Motor neuron (in vitro differentiated cells): ENCODE measurements at regions not wholly inside any gene's neighbourhood (a gene's known extent, or its start where the extent isn't known, plus 50 kb on each side); places are given as distances from the start of the nearest gene placed in this dataset.
A peak's percentile ranks its signal among the peaks of the same experiment; 100 is the strongest.

ENCODE experiments used
- ATAC-seq, 8 experiments: fragments of 200-7000 bp; cut with Tn5 transposase; replicated peaks in 6 of 8; 2 replicates each; pipeline ENCODE4 v1.8.0; 2021; ENCODE audit warnings: mild to moderate bottlenecking in 8 of 8, moderate library complexity in 8 of 8
- H3K27ac ChIP-seq, 2 donors: fragments of 250-450 bp; sonication (Bioruptor Pico); 2 replicates each; pipeline ENCODE4 v1.9.0; 2021; ENCODE audit warnings: antibody characterized with exemption in 2 of 2, mild to moderate bottlenecking in 2 of 2, moderate library complexity in 1 of 2
- H3K4me1 ChIP-seq, 2 donors: fragments of 250-450 bp; sonication (Bioruptor Pico); replicated peaks in 1 of 2; 2 replicates each; pipeline ENCODE4 v1.6.1; 2021; ENCODE audit warnings: antibody characterized with exemption in 2 of 2, mild to moderate bottlenecking in 2 of 2, moderate library complexity in 1 of 2
- H3K4me3 ChIP-seq, 5 donors: fragments of 250-450 bp; sonication (Bioruptor Pico); 2 replicates each; pipeline ENCODE4 v1.9.0; 2021; ENCODE audit warnings: antibody characterized with exemption in 5 of 5, mild to moderate bottlenecking in 5 of 5, moderate library complexity in 4 of 5
- WGBS, 10 experiments: fragments of 450-650 bp; shearing (Covaris generic); methylation state at CpG; one replicate each; pipeline ENCODE4 v1.0.0; 2022; 5-methylcytosine and 5-hydroxymethylcytosine counted together
- in situ Hi-C, 9 experiments: fragments of 400-800 bp; cut with MboI; loops; one replicate each; pipeline ENCODE4 v1.15.0; 2021; ENCODE audit warnings: low sequenced_read_pairs in 9 of 9, low pct_unique_long_range_greater_than_20kb in 2 of 9; ENCODE audit not compliant: unreplicated experiment in 9 of 9

DNA sequence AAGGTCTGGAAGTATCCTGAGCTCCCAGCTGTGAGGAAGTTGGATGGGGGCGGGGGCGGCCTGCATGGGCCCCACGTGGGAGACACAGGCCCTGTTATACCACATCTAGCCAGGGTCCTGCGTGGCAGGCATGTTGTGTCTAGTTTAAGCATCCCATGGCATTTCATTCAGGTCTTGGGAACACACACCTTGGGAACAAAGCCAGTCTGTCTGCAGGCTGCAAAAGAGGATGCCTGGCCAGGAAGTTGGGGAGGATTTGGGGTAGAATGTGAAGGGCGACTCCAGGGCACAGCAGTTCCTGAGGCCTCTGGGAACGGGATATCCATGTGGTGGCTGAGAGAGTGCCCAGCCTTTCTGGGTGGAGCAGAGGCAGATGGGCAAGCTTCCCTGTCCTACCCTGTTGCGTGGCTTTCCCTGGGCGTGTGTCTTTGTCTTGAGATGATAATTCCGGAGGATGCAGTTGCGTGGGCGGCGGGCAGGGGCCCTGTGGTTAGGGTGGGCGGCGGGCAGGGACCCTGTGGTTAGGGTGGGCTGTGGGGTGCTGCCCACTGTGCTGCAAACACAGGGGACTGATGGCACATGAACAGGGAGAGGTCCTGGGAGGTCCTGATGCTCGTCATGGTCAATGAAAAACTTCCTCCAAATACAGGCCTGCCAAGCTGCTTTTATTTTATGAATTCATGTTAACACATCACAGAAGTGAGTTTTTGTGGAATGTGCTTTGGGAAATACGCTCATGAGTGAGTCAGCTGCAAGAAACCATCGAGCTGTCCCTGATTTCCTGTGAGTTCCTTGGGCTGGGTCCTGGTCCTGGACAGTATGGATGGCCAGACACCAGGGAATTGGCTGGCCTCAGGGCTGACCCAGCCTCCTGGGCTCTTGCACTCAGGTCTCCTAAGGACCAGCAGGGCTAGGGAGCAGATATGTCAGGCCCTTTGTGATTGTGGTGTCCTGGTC lies 90.0 kb upstream of the HS6ST1 start:
- Histone ChIP-seq H3K4me3 (no peak overlapping the region), H3K27ac (no peak overlapping the region), H3K4me1 (peaks cover 34 to 39% of the 10 kb centered on the region in 2 donors)
- 0 to 100% (median 42%) methylated on average over 1 to 4 of the region's 17 CpGs; no CpG with 5 or more reads in 6 of the 10 experiments for WGBS, 10 experiments
- in situ Hi-C loops: no loop called here
- ATAC-seq: peak in 3 of 8 experiments; percentile 67 to 75 (median 69)

DNA sequence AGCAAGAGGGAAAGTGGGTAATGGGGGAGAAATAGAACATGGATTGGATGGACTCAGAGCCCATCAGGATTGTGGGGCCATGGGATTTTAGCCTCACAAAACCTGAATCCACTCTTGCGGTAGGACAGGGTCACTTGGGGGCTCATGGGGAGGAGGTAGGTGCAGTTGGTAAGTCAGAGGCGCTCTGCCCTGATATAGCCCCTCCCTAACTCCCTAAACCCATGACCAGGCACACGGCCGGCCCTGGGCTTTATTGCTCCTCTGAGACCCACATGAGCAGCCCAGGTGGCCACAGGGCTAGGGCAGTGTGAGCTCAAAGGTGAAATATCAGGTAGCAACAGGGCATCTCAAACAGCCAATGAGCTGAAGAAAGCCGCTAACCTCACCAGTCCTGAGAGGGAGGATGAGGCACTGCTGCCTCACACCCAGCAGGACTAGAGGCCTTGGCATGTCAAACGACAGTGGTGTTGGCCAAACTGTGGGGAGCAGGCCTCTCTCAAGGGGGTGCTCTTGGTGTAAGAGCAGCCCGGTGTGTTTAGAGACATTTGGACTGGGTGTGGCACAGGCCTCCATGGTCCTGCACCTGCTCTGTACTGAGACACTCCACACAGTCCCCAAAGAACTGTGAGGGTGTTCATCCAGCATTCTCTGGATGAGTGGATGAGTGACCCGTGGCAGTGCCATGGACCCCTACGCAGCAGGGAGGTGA lies 90.8 kb upstream of the HS6ST1 start:
- in situ Hi-C loops: no loop called here
- no peak for ATAC-seq
- 80 to 100% (median 100%) methylated on average over 1 to 3 of the region's 9 CpGs; no CpG with 5 or more reads in 4 of the 10 experiments for WGBS, 10 experiments
- Histone ChIP-seq H3K4me3 (no peak overlapping the region), H3K27ac (no peak overlapping the region), H3K4me1 (peaks cover 43 to 48% of the 10 kb centered on the region in 2 donors)

GRCh38 chr2:128410035-128410757 lies 91.5 kb upstream of the HS6ST1 start:
- Histone ChIP-seq H3K27ac (no peak overlapping the region), H3K4me3 (no peak overlapping the region), H3K4me1 (peaks cover 43 to 51% of the 10 kb centered on the region in 2 donors)
- in situ Hi-C loops: no loop called here
- ATAC-seq: no peak
- WGBS, 10 experiments: 80 to 100% (median 99%) methylated on average over 1 to 6 of the region's 10 CpGs; no CpG with 5 or more reads in 2 of the 10 experiments

- ATAC-seq: no peak
- 72 to 100% (median 86%) methylated on average over 2 to 6 of the region's 8 CpGs; no CpG with 5 or more reads in 2 of the 10 experiments for WGBS, 10 experiments
- Histone ChIP-seq H3K4me3 (no peak overlapping the region), H3K27ac (no peak overlapping the region), H3K4me1 (peaks cover 40 to 46% of the 10 kb centered on the region in 2 donors)
- in situ Hi-C loops: no loop called here
Measured at GRCh38 chr2:128410758-128411215, 92.1 kb upstream of the HS6ST1 start.

DNA sequence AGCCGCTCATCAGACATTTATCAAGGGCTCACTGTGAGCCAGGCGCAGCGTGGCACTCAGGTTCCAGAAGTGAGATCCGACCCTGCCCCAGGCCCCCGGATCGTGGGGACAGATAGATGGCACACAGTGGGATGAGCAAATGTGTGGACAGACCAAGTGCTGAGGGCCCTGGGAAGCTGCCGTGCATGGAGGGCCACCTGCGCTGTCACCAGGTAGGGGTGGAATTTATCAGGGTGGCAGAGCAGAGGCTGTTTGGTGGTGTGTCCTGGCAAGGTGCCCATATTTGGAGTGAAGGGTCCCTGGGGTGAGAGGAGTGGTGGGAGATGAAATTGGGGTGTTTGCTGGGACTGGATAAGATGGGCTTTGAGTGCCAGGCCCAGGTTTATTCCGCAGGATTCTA lies 92.8 kb upstream of the HS6ST1 start:
- Histone ChIP-seq H3K4me1 (peaks cover 33 to 40% of the 10 kb centered on the region in 2 donors), H3K4me3 (no peak overlapping the region), H3K27ac (no peak overlapping the region)
- no peak for ATAC-seq
- 80 to 100% (median 96%) methylated on average over 2 to 9 of the region's 9 CpGs; no CpG with 5 or more reads in 1 of the 10 experiments for WGBS, 10 experiments
- in situ Hi-C loops: no loop called here

- ATAC-seq: no peak
- WGBS, 10 experiments: 79 to 85% methylated on average over 4 of the region's 7 CpGs; no CpG with 5 or more reads in 8 of the 10 experiments
- in situ Hi-C loops: no loop called here
Measured at GRCh38 chr2:128412181-128412871, 93.7 kb upstream of the HS6ST1 start.

GRCh38 chr2:128413014-128413717 lies 94.5 kb upstream of the HS6ST1 start:
- H3K4me1 ChIP-seq: peaks cover 16 to 22% of the 10 kb centered on the region in 2 donors
- H3K27ac ChIP-seq: peak overlapping the region in 1 of 2 donors; percentile 13
- H3K4me3 ChIP-seq: no peak overlapping the region
- ATAC-seq: no peak
- in situ Hi-C loops: no loop called here
- 80 to 100% (median 90%) methylated on average over 1 to 6 of the region's 10 CpGs; no CpG with 5 or more reads in 2 of the 10 experiments for WGBS, 10 experiments

More at GRCh38 chr2:128412181-128412871, 93.7 kb upstream of the HS6ST1 start:
- Histone ChIP-seq H3K4me1 (peaks cover 25 to 31% of the 10 kb centered on the region in 2 donors), H3K27ac (no peak overlapping the region), H3K4me3 (no peak overlapping the region)

DNA sequence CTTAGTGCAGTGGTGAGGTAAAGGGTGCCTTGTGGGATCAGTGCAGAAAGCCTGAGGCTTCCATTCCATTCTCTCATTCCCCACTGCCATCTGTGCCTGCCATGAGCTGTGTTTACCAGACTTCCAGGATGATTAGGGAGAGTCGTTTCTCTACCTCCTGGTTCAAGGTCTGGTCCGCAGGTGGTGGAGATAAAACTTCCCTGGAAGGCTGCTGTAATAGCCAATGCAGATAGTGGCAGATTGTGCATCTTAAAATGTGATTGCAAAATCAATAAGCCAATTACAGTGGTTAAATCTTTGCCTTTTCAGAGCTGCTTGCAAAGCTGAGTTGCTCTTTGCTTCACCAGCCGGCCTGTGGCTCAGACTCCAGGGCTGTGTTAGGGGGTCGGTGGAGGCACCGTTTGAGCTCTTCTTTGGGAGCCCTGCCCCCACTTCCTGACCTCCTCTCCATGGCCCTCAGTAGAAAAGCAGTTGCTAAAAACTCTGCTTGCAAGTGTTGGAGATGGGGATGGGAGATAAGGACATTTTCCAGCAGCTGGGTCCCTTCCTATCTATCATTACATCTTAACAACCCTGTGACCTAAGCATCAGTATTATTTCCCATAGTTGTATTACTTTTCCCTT lies 95.2 kb upstream of the HS6ST1 start:
- in situ Hi-C loops: no loop called here
- WGBS, 10 experiments: 34 to 96% (median 55%) methylated on average over 1 to 4 of the region's 5 CpGs; no CpG with 5 or more reads in 4 of the 10 experiments
- H3K4me1 ChIP-seq: peaks cover 13 to 18% of the 10 kb centered on the region in 2 donors
- peak in 6 of 8 experiments; percentile 15 to 75 (median 38) for ATAC-seq
- H3K4me3 ChIP-seq: no peak overlapping the region
- H3K27ac ChIP-seq: no peak overlapping the region

GRCh38 chr2:128414351-128414750 lies 95.7 kb upstream of the HS6ST1 start:
- H3K27ac ChIP-seq: no peak overlapping the region
- no peak overlapping the region for H3K4me3 ChIP-seq
- H3K4me1 ChIP-seq: peaks cover 13 to 18% of the 10 kb centered on the region in 2 donors
- no peak for ATAC-seq
- in situ Hi-C loops: no loop called here
- 86 to 100% (median 100%) methylated on average over 1 to 3 of the region's 3 CpGs; no CpG with 5 or more reads in 4 of the 10 experiments for WGBS, 10 experiments

DNA sequence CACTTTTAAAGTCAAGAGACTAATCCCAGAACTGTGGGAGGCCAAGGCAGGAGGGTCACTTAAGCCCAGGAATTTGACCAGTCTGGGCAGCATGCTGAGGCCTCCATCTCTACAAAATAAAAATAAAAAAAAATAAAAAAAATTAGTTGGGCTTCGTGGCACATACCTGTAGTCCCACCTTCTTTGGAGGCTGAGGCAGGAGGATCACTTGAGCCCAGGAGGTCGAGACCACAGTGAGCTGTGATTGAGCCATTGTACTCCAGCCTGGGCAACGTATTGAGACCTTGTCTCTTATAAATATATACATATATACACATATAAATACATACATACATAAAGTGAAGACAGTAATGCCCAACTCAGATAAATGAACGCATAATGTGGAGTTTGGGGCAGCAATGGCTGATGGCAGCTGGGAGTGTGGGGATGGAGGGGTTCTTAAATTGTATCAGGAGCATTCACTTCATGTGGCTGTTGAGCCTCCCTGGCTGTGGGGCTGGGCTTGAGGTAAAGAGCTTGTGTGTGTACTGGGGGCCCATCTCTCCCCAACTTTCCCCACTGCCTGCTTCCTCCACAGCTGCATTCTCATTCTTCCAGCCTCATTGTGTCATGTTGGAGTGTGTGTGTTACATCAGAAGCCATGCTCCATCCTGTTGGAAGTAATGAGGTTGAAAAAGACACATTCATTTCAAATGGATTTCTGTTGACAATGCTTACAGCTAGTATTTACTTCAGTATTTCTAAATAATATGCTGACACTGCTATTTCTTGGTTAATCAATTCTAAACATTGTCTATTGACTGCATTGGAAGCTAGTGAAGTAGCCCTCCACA lies 96.5 kb upstream of the HS6ST1 start:
- H3K4me3 ChIP-seq: no peak overlapping the region
- H3K4me1 ChIP-seq: peaks cover 13 to 18% of the 10 kb centered on the region in 2 donors
- ATAC-seq: peak in 2 of 8 experiments; percentile 17 to 22
- in situ Hi-C loops: no loop called here
- 18 to 92% (median 82%) methylated on average over 1 to 4 of the region's 4 CpGs; no CpG with 5 or more reads in 2 of the 10 experiments for WGBS, 10 experiments
- no peak overlapping the region for H3K27ac ChIP-seq

DNA sequence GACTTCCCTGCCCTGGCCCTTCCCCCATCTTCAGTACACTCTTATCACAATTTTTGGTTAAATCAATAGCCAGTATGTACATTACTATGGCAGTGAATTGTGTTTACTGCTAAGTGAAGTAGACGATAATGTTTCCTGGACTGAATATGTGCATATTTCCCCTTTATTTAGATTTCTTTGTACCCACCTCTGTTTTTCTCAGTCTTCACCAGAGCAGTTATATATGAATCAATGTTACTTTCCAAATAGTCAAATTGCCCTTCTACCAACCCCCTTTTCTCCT lies 97.1 kb upstream of the HS6ST1 start:
- Histone ChIP-seq H3K4me3 (no peak overlapping the region), H3K4me1 (peaks cover 13 to 18% of the 10 kb centered on the region in 2 donors), H3K27ac (no peak overlapping the region)
- ATAC-seq: peak in 3 of 8 experiments; percentile 57 to 80 (median 72)
- in situ Hi-C loops: no loop called here
- 0 to 80% (median 14%) methylated on average over 1 of the region's 1 CpG; no CpG with 5 or more reads in 4 of the 10 experiments for WGBS, 10 experiments
